Astrocyte (in vitro differentiated cells and primary cell): ENCODE measurements at regions not wholly inside any gene's neighbourhood (a gene's known extent, or its start where the extent isn't known, plus 50 kb on each side); places are given as distances from the start of the nearest gene placed in this dataset.

Source experiments
- DNase-seq: peaks from one replicate; pipeline ENCODE4 v3.0.0-alpha.2; 2010; ENCODE audit warnings: low read depth
- FAIRE-seq: peaks from 2 replicates; lab custom pipeline; 2011; peaks lifted over from hg19 to GRCh38; lab: Jason Lieb, UNC
- H2AFZ ChIP-seq: 2 replicates; pipeline ENCODE4 v1.6.0; 2012; ENCODE audit warnings: low read depth, low read length, inconsistent platforms
- H3K27ac ChIP-seq: 2 replicates; pipeline ENCODE4 v1.5.1; 2011; ENCODE audit warnings: low read depth, low read length, inconsistent platforms
- H3K27me3 ChIP-seq: 2 replicates; pipeline ENCODE4 v1.6.0; 2011; ENCODE audit warnings: low read length, inconsistent platforms; ENCODE audit not compliant: insufficient read depth
- H3K36me3 ChIP-seq: 2 replicates; pipeline ENCODE4 v1.5.1; 2011; ENCODE audit warnings: low read length, inconsistent platforms; ENCODE audit not compliant: insufficient read depth
- H3K4me1 ChIP-seq: 2 replicates; pipeline ENCODE4 v1.5.1; 2011; ENCODE audit warnings: low read length, inconsistent platforms; ENCODE audit not compliant: insufficient read depth
- H3K4me2 ChIP-seq: 2 replicates; pipeline ENCODE4 v1.6.0; 2012; ENCODE audit warnings: low read length, inconsistent platforms
- H3K4me3 ChIP-seq: 2 replicates; pipeline ENCODE4 v1.5.1; 2011; ENCODE audit warnings: low read depth, mild to moderate bottlenecking, low read length, inconsistent platforms; ENCODE audit not compliant: insufficient read depth
- H3K79me2 ChIP-seq: 2 replicates; pipeline ENCODE4 v1.6.0; 2012; ENCODE audit warnings: mild to moderate bottlenecking, low read length, inconsistent platforms; ENCODE audit not compliant: insufficient read depth
- H3K9ac ChIP-seq: 2 replicates; pipeline ENCODE4 v1.6.0; 2012; ENCODE audit warnings: mild to moderate bottlenecking, low read length, inconsistent platforms
- H3K9me3 ChIP-seq: 2 replicates; pipeline ENCODE4 v1.5.1; 2012; ENCODE audit warnings: low read depth, mild to moderate bottlenecking, low read length, inconsistent platforms; ENCODE audit not compliant: insufficient read depth
- H4K20me1 ChIP-seq: 2 replicates; pipeline ENCODE4 v1.6.0; 2012; ENCODE audit warnings: low read length, inconsistent platforms; ENCODE audit not compliant: insufficient read depth
- H3K27ac Mint-ChIP-seq: one replicate; pipeline ENCODE4 v1.8.0; 2021; ENCODE audit warnings: mild to moderate bottlenecking, mixed read lengths; ENCODE audit not compliant: unreplicated experiment
- H3K27me3 Mint-ChIP-seq: one replicate; pipeline ENCODE4 v1.8.0; 2021; ENCODE audit warnings: low read depth, mixed read lengths; ENCODE audit not compliant: unreplicated experiment
- H3K36me3 Mint-ChIP-seq: one replicate; pipeline ENCODE4 v1.8.0; 2021; ENCODE audit warnings: low read depth, mixed read lengths; ENCODE audit not compliant: unreplicated experiment
- H3K4me1 Mint-ChIP-seq: one replicate; pipeline ENCODE4 v1.8.0; 2021; ENCODE audit warnings: low read depth, mixed read lengths; ENCODE audit not compliant: unreplicated experiment
- H3K4me3 Mint-ChIP-seq: one replicate; pipeline ENCODE4 v1.8.0; 2021; ENCODE audit warnings: mild to moderate bottlenecking, moderate library complexity, mixed read lengths; ENCODE audit not compliant: unreplicated experiment
- H3K9me3 Mint-ChIP-seq: one replicate; pipeline ENCODE4 v1.8.0; 2021; ENCODE audit warnings: mild to moderate bottlenecking, mixed read lengths; ENCODE audit not compliant: unreplicated experiment
- CTCF ChIP-seq: IDR thresholded peaks from 2 replicates; pipeline ENCODE4 v1.5.1; 2011; ENCODE audit warnings: low read depth, mild to moderate bottlenecking, inconsistent platforms, low read length, moderate library complexity; ENCODE audit not compliant: insufficient read depth
- EZH2 ChIP-seq: IDR thresholded peaks from 2 replicates; pipeline ENCODE4 v1.6.1; 2012; ENCODE audit warnings: mild to moderate bottlenecking, low read length, inconsistent platforms; ENCODE audit not compliant: insufficient read depth

DNA sequence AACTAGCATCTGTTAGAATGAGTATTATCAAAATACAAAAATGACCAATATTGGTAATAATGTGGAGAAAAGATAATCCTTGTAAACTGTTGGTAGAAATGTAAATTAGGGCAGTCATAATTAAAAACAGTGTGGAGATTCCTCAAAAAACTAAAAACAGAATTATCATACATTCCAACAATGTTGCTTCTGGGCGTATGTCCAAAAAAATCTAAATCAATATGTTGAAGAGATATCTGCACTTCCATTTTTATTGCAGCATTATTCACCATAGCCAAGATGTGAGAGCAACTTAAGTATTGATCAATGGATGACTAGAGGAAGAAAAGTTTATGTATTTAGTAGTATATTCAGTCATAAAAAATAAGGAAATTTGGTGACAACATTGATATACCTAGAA, 59.8 kb upstream of the OR9G4 start:
- FAIRE-seq (no peak), DNase-seq (no peak)
- no peak overlapping the region for H3K9ac ChIP-seq
- TF ChIP-seq CTCF (no peak), EZH2 (no peak)
- no peak overlapping the region for H3K27ac ChIP-seq
- H4K20me1 ChIP-seq: no peaks in the 10 kb centered on the region
- no peak overlapping the region for H2AFZ ChIP-seq
- no peak overlapping the region for H3K27ac Mint-ChIP-seq
- H3K9me3 Mint-ChIP-seq: peaks cover 3% of the 10 kb centered on the region
- H3K4me2 ChIP-seq: no peak overlapping the region
- H3K4me1 ChIP-seq: no peaks in the 10 kb centered on the region
- no peaks in the 10 kb centered on the region for H3K27me3 ChIP-seq
- H3K4me1 Mint-ChIP-seq: no peaks in the 10 kb centered on the region
- no peaks in the 10 kb centered on the region for H3K27me3 Mint-ChIP-seq
- H3K36me3 ChIP-seq: no peaks in the 10 kb centered on the region
- H3K4me3 Mint-ChIP-seq: no peak overlapping the region
- no peaks in the 10 kb centered on the region for H3K36me3 Mint-ChIP-seq
- no peak overlapping the region for H3K4me3 ChIP-seq
- H3K79me2 ChIP-seq: no peaks in the 10 kb centered on the region
- H3K9me3 ChIP-seq: no peaks in the 10 kb centered on the region

- Histone ChIP-seq H3K27me3 (no peaks in the 10 kb centered on the region), H3K79me2 (no peaks in the 10 kb centered on the region), H3K36me3 (no peaks in the 10 kb centered on the region), H3K4me3 (no peak overlapping the region), H2AFZ (no peak overlapping the region), H3K4me1 (no peaks in the 10 kb centered on the region), H3K9me3 (no peaks in the 10 kb centered on the region), H3K4me2 (no peak overlapping the region), H3K9ac (no peak overlapping the region), H4K20me1 (no peaks in the 10 kb centered on the region), H3K27ac (no peak overlapping the region)
- no peaks in the 10 kb centered on the region for H3K36me3 Mint-ChIP-seq
- H3K9me3 Mint-ChIP-seq: no peaks in the 10 kb centered on the region
- DNase-seq: no peak
- TF ChIP-seq EZH2 (no peak), CTCF (no peak)
- no peaks in the 10 kb centered on the region for H3K27me3 Mint-ChIP-seq
- no peak for FAIRE-seq
- no peak overlapping the region for H3K27ac Mint-ChIP-seq
- no peaks in the 10 kb centered on the region for H3K4me1 Mint-ChIP-seq
- no peak overlapping the region for H3K4me3 Mint-ChIP-seq
Observed at GRCh38 chr11:56799691-56800210, 51.3 kb upstream of the OR9G4 start.
